ENCODE measurements at regions not wholly inside any gene's neighbourhood (a gene's known extent, or its start where the extent isn't known, plus 50 kb on each side); places are given as distances from the start of the nearest gene placed in this dataset.

DNA sequence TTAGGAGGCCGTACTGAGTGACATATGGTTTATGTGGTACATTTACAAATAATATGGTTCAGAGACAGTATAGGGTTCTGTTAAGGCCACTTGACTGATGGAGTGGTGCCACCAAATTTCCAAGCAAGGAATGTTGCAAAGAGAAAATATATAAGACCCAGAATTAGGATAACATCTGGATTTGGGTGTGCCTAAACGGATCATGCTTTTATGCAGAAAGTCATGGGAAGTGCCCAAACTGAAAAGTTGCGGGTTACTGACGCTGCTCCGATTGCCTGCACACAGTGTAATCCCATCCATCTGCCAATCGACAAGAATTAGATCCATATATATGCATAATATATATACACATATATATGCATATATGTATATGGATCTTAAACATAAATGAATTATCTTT, 138.4 kb upstream of the DCN start:
- no peak overlapping the region for H3K27ac Mint-ChIP-seq (ENCODE audit: unreplicated experiment)

DNA sequence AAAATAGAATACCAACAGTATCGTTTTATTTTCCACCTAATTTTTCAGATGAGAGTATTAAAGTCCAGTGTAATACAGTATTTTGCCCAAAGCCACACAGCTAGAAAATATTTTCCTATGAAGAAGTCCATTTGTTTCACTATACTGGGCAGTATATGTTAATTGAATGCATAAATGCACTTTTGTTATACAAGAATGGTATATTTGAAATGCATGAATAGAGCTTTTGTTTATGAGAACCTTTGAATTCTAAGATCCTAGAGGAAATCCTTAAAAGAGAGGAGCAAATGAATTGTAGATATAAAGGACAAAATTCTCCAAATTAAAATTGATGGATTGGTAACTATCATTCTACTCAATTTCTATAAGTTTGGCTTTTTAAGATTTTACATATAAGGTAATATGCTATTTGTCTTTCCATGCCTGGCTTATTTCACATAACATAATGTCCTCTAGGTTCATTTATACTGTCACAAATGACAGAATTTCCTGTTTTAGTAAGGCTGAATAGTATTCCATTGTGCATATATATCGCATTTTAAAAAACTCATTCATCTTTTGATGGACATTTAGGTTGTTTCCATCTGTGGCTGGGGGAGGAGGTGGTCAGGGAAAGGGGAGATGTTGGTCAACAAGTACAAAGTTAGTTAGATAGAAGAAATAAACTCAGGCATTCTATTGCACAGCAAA, 136.6 kb upstream of the DCN start:
- DNase-seq (ENCODE audit: low spot score): no peak
- no peak overlapping the region for H3K4me3 Mint-ChIP-seq (ENCODE audit: unreplicated experiment)

More for the DNA sequence above, 138.4 kb upstream of the DCN start:
- Mint-ChIP-seq H3K36me3 (ENCODE audit: low read depth) (no peaks in the 10 kb centered on the region), H3K27me3 (ENCODE audit: low read depth) (no peaks in the 10 kb centered on the region), H3K4me1 (ENCODE audit: low read depth) (peaks cover 34% of the 10 kb centered on the region), H3K9me3 (ENCODE audit: low read depth) (peaks cover under 1% of the 10 kb centered on the region), H3K4me3 (ENCODE audit: unreplicated experiment) (no peak overlapping the region)
- DNase-seq (ENCODE audit: low spot score): no peak
- TF ChIP-seq, protein P1, sequence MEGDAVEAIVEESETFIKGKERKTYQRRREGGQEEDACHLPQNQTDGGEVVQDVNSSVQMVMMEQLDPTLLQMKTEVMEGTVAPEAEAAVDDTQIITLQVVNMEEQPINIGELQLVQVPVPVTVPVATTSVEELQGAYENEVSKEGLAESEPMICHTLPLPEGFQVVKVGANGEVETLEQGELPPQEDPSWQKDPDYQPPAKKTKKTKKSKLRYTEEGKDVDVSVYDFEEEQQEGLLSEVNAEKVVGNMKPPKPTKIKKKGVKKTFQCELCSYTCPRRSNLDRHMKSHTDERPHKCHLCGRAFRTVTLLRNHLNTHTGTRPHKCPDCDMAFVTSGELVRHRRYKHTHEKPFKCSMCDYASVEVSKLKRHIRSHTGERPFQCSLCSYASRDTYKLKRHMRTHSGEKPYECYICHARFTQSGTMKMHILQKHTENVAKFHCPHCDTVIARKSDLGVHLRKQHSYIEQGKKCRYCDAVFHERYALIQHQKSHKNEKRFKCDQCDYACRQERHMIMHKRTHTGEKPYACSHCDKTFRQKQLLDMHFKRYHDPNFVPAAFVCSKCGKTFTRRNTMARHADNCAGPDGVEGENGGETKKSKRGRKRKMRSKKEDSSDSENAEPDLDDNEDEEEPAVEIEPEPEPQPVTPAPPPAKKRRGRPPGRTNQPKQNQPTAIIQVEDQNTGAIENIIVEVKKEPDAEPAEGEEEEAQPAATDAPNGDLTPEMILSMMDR (IDR thresholded peaks at IDR 0.05): no peak

DNA sequence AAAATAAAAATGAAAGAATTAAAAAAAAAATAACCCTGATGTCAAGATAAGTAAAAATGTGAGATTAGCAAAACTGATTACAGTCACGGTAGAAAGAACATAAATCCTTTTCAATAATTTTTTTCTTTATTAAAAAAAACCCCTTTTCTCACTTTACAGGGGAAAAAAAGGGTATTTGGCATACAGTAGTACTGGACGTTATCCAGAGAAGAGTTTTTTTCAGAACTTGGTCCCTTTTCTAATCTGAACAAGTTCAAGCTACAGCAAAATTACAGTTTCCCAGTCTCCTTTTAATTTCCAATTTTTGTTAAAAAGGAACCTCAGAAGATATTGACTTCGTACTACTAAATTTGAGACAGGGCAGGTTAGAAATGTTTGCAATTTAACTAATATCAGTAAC, 134.7 kb upstream of the DCN start:
- no peak for DNase-seq (ENCODE audit: low spot score)
- no peak overlapping the region for H3K27ac Mint-ChIP-seq (ENCODE audit: unreplicated experiment)
- TF ChIP-seq, protein P1 (IDR thresholded peaks at IDR 0.05): no peak
- H3K4me3 Mint-ChIP-seq (ENCODE audit: unreplicated experiment): no peak overlapping the region
- H3K4me1 Mint-ChIP-seq (ENCODE audit: low read depth): peaks cover 29% of the 10 kb centered on the region
- no peaks in the 10 kb centered on the region for H3K27me3 Mint-ChIP-seq (ENCODE audit: low read depth)
- no peaks in the 10 kb centered on the region for H3K36me3 Mint-ChIP-seq (ENCODE audit: low read depth)
- peaks cover 8% of the 10 kb centered on the region for H3K9me3 Mint-ChIP-seq (ENCODE audit: low read depth)

More for the DNA sequence above, 136.6 kb upstream of the DCN start:
- Mint-ChIP-seq H3K27ac (ENCODE audit: unreplicated experiment) (no peak overlapping the region), H3K36me3 (ENCODE audit: low read depth) (no peaks in the 10 kb centered on the region), H3K4me1 (ENCODE audit: low read depth) (peaks cover 29% of the 10 kb centered on the region), H3K9me3 (ENCODE audit: low read depth) (peaks cover 8% of the 10 kb centered on the region), H3K27me3 (ENCODE audit: low read depth) (no peaks in the 10 kb centered on the region)
- TF ChIP-seq, protein P1 (IDR thresholded peaks at IDR 0.05): no peak

DNA sequence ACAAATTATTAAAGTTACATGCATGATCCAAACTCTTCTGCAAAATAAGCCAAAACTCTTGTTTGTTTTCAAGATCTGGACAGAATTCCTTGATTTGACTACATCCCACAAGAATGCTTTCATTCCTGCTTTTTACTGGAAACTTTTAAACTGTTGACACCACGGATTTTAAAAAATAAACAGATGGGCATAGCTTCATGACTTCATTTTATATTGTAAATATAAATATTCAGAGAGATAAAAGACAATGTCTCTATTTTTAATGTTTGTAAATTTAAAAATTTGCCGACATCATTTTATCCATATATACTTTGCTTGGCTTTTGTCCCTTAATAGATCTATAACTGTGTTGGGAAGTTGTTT, 134.3 kb upstream of the DCN start:
- Mint-ChIP-seq H3K27me3 (ENCODE audit: low read depth) (no peaks in the 10 kb centered on the region), H3K4me3 (ENCODE audit: unreplicated experiment) (no peak overlapping the region), H3K4me1 (ENCODE audit: low read depth) (peaks cover 29% of the 10 kb centered on the region)

DNA sequence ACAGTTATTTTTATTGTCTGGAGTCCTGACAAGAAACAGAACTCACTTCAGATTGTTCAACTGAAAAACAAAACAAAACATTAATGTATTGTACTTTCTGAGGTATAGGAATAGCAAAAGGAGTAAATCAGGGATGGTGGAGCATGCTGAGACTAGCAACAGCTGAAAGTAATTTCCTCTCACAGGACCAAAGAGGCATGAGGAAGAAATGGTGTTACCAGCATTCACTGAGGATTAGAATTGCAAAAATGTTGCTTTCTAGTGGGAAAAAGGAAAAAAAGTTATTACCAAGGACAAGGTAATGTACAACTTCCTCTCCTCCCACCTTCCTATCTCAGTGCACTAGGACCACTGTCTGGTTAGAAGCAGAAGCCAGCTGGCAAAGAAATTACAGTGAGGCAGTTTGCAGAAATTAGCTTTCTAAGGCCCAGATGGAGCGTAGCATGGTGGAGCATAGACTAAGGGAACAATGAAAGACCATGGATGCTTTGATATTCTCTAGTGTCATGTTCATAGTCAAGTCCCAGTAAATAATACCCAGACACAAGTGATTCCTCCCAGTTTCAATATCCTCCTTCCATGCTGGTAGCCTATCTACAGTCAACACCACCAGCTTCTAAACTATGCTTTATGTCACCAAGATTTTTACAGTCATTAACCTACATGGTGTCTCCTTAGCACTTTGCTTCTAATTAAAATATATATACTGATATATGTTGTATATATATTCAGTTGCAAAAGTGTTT, 133.7 kb upstream of the DCN start:
- H3K36me3 Mint-ChIP-seq (ENCODE audit: low read depth): no peaks in the 10 kb centered on the region
- no peak overlapping the region for H3K27ac Mint-ChIP-seq (ENCODE audit: unreplicated experiment)
- H3K27me3 Mint-ChIP-seq (ENCODE audit: low read depth): no peaks in the 10 kb centered on the region
- H3K4me3 Mint-ChIP-seq (ENCODE audit: unreplicated experiment): no peak overlapping the region
- peaks cover 8% of the 10 kb centered on the region for H3K9me3 Mint-ChIP-seq (ENCODE audit: low read depth)
- DNase-seq (ENCODE audit: low spot score): no peak
- H3K4me1 Mint-ChIP-seq (ENCODE audit: low read depth): peaks cover 29% of the 10 kb centered on the region
- TF ChIP-seq, protein P1 (IDR thresholded peaks at IDR 0.05): no peak

More for the DNA sequence above, 134.3 kb upstream of the DCN start:
- no peak for DNase-seq (ENCODE audit: low spot score)
- peaks cover 8% of the 10 kb centered on the region for H3K9me3 Mint-ChIP-seq (ENCODE audit: low read depth)
- H3K36me3 Mint-ChIP-seq (ENCODE audit: low read depth): no peaks in the 10 kb centered on the region
- no peak overlapping the region for H3K27ac Mint-ChIP-seq (ENCODE audit: unreplicated experiment)
- TF ChIP-seq, protein P1 (IDR thresholded peaks at IDR 0.05): no peak
